Osteocyte (in vitro differentiated cells): ENCODE measurements at regions not wholly inside any gene's neighbourhood (a gene's known extent, or its start where the extent isn't known, plus 50 kb on each side); places are given as distances from the start of the nearest gene placed in this dataset.

Experiments used
- DNase-seq: peaks from one replicate; pipeline ENCODE4 v3.0.0; 2021; ENCODE audit warnings: mixed read lengths; ENCODE audit not compliant: unreplicated experiment; ENCODE audit errors: extremely low spot score
- H3K27ac Mint-ChIP-seq: one replicate; pipeline ENCODE4 v1.8.0; 2021; ENCODE audit warnings: mild to moderate bottlenecking, mixed read lengths; ENCODE audit not compliant: unreplicated experiment
- H3K27me3 Mint-ChIP-seq: one replicate; pipeline ENCODE4 v1.8.0; 2021; ENCODE audit warnings: mixed read lengths; ENCODE audit not compliant: unreplicated experiment
- H3K36me3 Mint-ChIP-seq: one replicate; pipeline ENCODE4 v1.8.0; 2021; ENCODE audit warnings: mixed read lengths; ENCODE audit not compliant: unreplicated experiment
- H3K4me1 Mint-ChIP-seq: one replicate; pipeline ENCODE4 v1.8.0; 2021; ENCODE audit warnings: mixed read lengths; ENCODE audit not compliant: unreplicated experiment
- H3K4me3 Mint-ChIP-seq: one replicate; pipeline ENCODE4 v1.8.0; 2021; ENCODE audit warnings: mild to moderate bottlenecking, moderate library complexity, mixed read lengths; ENCODE audit not compliant: unreplicated experiment
- H3K9me3 Mint-ChIP-seq: one replicate; pipeline ENCODE4 v1.8.0; 2021; ENCODE audit warnings: mixed read lengths; ENCODE audit not compliant: unreplicated experiment
- CTCF ChIP-seq: fragments of 200-600 bp; sonication (generic); IDR thresholded peaks from 2 replicates; pipeline ENCODE4 v1.5.0; 2021; ENCODE audit warnings: antibody characterized with exemption, mild to moderate bottlenecking, moderate library complexity

DNA sequence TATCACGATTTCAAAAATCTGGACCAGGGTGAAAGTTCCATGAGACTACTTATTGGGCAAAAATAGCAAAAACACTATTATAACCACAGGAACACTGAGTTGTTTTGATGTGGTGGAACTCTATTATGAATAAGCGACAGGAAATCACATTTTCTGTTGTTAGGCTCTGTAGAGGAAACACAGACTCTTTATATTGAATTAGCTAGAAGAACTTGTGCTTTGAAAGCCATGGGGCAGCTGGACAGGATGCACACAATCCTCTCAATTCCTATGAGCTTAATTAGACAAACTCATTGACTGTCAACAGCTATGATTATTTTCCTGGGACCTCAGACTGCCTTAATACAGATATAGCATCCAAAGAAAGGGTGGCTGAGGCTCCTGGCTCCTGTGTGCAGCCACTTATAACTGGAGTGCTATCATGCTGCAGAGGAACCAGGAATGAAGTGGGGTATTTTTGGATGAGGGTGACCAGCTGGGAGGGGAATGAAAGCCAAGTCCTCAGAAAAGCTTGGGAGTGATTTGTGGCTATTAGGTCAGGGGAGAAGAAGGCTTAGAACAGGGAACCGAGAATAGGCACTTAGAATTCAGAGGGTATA, 657.3 kb downstream of the TYW1 start:
- no peak for TF ChIP-seq CTCF
- no peak for DNase-seq
- H3K27ac Mint-ChIP-seq = no peak overlapping the region
- no peaks in the 10 kb centered on the region for H3K27me3 Mint-ChIP-seq
- no peaks in the 10 kb centered on the region for H3K4me1 Mint-ChIP-seq
- H3K9me3 Mint-ChIP-seq = peaks cover 26% of the 10 kb centered on the region
- no peaks in the 10 kb centered on the region for H3K36me3 Mint-ChIP-seq
- no peak overlapping the region for H3K4me3 Mint-ChIP-seq

- no peak for DNase-seq
- TF ChIP-seq CTCF = no peak
- Mint-ChIP-seq H3K9me3 (peaks cover 24% of the 10 kb centered on the region), H3K36me3 (no peaks in the 10 kb centered on the region), H3K4me1 (no peaks in the 10 kb centered on the region), H3K27me3 (no peaks in the 10 kb centered on the region), H3K27ac (no peak overlapping the region), H3K4me3 (no peak overlapping the region)
These were observed 658.0 kb downstream of the TYW1 start for GRCh38 chr7:67654642-67655041.

GRCh38 chr7:67655168-67655567, 658.5 kb downstream of the TYW1 start:
- H3K27ac Mint-ChIP-seq = no peak overlapping the region
- no peaks in the 10 kb centered on the region for H3K36me3 Mint-ChIP-seq
- no peak overlapping the region for H3K4me3 Mint-ChIP-seq
- peaks cover 20% of the 10 kb centered on the region for H3K9me3 Mint-ChIP-seq
- H3K4me1 Mint-ChIP-seq = no peaks in the 10 kb centered on the region
- no peak for DNase-seq
- H3K27me3 Mint-ChIP-seq = no peaks in the 10 kb centered on the region
- no peak for TF ChIP-seq CTCF

DNA sequence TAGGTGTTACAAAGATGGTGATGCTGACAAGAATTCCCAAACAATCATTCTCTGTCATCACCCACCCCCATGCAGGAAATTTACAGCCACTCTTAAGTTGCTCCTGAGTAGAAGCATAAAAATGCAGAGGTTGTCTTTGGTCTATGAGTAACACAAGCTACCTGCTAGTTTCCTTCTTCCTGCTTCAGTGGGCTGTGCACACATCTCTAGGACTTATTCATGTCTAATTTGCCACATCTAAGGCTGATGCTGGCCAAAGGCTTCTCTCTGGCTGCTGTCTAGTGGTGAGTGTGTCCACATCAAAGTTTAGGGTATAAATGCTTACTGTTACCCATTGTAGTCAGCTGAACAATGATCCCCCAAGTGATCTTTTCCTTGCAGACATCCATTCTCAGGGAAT, 662.5 kb downstream of the TYW1 start:
- no peaks in the 10 kb centered on the region for H3K36me3 Mint-ChIP-seq
- TF ChIP-seq CTCF = no peak

GRCh38 chr7:67662804-67663203, 666.2 kb downstream of the TYW1 start:
- Mint-ChIP-seq H3K4me3 (no peak overlapping the region), H3K9me3 (peaks cover 37% of the 10 kb centered on the region)

More for the DNA sequence above, 662.5 kb downstream of the TYW1 start:
- no peaks in the 10 kb centered on the region for H3K27me3 Mint-ChIP-seq
- H3K27ac Mint-ChIP-seq = no peak overlapping the region
- peaks cover 43% of the 10 kb centered on the region for H3K9me3 Mint-ChIP-seq
- H3K4me3 Mint-ChIP-seq = no peak overlapping the region
- no peaks in the 10 kb centered on the region for H3K4me1 Mint-ChIP-seq
- no peak for DNase-seq

More at GRCh38 chr7:67662804-67663203, 666.2 kb downstream of the TYW1 start:
- DNase-seq = no peak
- H3K27ac Mint-ChIP-seq = no peak overlapping the region
- no peak for TF ChIP-seq CTCF
- H3K4me1 Mint-ChIP-seq = no peaks in the 10 kb centered on the region
- H3K27me3 Mint-ChIP-seq = no peaks in the 10 kb centered on the region
- H3K36me3 Mint-ChIP-seq = no peaks in the 10 kb centered on the region
